ENCODE measurements at regions not wholly inside any gene's neighbourhood (a gene's known extent, or its start where the extent isn't known, plus 50 kb on each side); places are given as distances from the start of the nearest gene placed in this dataset.
"Not testable (repeated sequence)": the region's sequence is repeated elsewhere in the genome, so short reads cannot be mapped to it uniquely, and the experiment has no call there.

DNA sequence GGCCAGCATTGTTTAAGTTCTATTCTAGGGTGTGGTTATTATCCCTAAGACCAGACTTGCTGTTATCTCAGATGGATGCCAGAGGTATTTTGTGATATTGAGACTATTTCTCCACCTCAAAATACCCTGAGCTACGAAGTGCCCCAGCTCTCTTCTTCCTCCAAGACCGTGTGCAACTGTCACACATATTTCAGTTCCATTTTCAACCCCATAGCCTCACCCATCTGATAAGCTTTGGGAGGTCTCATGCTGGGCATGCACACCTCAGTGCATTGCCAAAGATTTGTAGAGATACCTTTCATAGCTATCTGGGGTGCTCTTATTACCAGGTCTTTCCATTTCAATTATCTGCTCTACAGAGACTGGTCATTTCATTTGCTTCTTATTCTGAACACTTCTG, 815.8 kb upstream of the EYS start:
- no peak for DNase-seq

DNA sequence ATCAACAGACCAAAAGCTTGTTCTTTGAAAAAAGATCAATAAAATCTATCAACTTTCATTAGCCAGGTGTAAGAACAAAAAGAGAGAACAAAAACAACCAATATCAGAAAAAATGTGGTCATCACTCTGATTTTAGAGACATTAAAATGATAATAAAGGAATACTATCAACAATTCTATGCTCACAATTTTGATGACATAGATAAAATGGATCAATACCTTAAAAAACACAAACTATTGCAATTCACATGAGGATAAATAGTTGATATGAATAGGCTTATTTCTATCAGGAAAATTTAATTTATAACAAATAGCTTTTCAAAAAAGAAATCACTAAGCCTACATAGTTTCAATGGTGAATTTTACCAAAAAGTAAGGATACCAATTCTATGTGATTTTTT, 809.4 kb upstream of the EYS start:
- no peak for DNase-seq

DNA sequence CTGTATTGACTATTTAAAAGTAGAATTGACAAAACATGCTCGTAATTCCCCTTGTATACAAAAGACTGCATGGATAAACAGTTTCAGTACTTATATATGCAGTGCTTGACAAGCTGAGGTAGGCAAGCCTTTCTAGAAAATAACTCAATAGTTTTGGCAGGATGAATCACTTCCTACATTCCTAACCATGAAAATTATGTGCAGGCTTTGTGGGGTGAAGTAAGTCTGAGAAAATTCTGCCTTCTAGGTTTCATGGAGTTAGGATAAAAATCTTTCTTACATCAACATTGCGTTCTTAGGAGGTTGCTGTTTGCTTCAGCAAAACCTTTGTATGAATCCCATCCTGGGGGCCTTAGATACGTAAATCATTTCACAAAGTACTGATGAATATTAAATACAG, 801.4 kb upstream of the EYS start:
- DNase-seq = no peak

DNA sequence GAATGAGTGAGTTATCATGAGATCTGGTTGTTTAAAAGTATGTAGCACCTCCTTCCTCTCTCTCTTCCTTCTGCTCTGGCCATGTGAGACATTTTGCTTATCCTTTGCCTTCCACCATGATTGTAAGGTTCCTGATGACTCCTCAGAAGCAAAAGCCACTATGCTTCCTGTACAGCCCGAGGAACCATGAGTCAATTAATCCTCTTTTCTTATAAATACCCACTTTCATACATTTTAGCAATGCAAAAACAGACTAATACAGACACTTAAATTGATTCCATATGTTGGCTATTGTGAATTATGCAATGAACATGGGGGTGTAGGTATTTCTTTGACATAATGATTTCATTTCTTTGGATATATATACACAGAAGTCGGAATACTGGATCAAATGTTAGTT, 792.8 kb upstream of the EYS start:
- DNase-seq = no peak

DNA sequence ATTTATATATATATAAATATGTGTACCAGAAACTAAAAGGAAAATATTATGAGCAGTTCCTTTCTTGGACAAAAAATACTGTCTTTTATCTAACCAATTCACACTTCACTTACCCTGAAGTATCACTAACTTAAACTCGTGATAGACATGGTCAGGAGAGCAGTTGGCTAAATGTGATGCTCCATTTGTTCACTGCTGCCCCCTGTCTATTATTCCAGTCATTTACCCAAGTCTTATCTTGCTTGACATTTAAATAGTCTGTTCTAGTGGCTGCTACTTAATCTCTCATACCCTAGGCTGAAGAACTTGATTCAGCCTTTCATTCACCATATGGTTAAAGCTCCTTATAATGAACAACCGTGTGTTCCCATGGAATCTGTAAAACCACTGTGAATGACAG, 789.6 kb upstream of the EYS start:
- no peak for DNase-seq

DNA sequence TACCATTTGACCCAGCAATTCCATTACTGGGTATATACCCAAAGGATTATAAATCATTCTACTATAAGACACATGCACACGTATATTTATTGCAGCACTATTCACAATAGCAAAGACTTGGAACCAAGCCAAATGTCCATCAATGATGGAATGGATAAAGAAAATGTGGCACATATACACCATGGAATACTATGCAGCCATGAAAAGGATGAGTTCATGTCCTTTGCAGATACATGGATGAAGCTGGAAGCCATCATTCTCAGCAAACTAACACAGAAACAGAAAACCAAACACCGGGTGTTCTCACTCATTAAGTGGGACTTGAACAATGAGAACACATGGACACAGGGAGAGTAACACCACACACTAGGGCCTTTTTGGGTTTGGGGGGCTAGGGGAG, 787.6 kb upstream of the EYS start:
- DNase-seq = not testable (repeated sequence)

DNA sequence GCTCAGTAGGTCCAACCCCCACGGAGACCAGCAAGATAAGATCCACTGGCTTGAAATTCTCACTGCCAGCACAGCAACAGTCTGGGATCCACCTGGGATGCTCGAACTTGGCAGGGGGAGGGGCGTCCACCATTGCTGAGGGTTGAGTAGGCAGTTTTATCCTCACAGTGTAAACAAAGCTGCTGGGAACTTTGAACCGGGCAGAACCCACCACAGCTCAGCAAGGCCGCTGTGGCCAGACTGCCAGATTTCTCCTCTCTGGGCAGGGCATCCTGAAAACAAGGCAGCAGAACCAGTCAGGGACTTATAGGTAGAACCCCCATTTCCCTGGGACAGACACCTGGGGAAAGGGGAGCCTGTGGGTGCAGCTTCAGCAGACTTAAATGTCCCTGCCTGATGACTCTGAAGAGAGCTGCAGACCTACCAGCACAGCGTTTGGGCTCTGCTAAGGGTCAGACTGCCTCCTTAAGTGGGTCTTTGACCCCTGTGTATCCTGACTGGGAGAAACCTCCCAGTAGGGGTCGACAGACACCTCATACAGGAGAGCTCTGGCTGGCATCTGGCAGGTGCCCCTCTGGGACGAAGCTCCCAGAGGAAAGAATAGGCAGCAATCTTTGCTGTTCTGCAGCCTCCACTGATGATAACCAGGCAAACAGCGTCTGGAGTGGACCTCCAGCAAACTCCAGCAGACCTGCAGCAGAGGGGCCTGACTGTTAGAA, 782.4 kb upstream of the EYS start:
- DNase-seq = no peak

DNA sequence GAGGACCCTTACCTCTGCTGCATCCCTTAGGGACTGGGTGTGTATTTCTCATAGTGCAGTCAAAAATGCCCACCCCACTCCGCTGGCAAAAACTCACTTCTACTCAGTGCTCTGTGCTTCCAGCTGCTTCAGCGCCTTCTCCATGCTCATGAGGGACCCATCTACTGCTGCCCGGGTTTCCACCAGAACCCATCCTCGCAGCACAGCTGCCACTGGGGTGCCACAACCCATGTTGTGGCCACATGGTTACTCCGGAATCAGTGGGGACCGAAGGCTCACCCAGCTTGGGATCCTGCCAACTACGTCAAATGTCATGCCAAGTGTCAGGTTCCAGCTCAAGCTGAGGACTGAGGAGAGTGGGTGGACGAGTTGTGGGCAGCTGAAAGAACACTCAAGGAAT, 774.2 kb upstream of the EYS start:
- DNase-seq = no peak

DNA sequence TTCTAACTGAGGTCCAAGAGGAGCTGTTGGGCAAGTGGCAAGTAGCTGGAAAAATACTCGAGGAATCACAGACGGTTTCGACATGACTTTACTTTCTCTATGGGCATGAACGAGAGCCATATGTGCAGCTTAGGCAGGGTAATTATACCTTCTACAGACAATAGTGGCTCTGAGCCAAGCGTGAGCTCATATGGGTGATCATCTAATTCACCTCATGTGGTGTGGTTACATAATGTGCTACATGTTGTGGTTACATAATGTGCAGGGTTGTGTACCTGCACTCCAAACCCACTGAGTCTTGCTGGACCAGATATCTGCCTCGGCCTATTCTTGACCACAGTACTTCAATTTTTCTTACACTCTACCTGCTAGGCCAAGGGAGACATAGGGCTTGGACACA, 771.7 kb upstream of the EYS start:
- DNase-seq = no peak

DNA sequence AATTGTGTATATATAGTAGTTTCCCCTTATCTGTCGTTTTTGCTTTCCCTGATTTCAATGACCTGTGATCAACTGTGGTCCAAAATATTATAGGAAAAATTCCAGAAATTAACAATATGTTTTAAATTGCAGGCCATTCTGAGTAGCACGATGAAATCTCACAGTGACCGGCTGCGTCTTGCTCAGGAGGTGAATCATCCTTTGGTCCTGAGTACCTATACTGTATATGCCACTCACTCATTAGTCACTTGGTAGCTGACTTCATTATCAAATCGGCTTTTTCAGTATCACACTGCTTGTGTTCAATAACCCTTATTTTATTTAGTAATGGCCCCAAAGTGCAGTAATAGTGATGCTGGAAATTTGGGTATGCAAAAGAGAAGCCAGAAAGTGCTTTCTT, 728.3 kb upstream of the EYS start:
- no peak for DNase-seq

DNA sequence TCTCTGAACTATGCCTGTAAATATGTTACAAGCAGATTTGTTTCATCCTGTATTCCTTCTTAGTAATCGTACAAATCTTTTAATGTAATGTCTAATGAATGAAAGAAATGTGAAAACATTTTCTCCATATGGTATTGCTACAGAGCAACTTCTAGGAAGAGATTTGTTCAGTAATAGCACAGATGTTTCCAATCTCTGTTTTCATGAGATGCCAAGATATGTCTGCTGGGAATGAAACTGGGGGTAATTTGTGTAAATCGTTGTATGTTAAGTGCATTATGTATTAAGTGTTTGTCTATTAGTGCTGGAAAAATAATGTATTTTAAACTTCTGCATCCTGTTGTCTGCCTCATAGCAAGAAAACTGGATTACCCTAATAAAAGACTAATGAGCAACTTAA, 722.2 kb upstream of the EYS start:
- DNase-seq = no peak

DNA sequence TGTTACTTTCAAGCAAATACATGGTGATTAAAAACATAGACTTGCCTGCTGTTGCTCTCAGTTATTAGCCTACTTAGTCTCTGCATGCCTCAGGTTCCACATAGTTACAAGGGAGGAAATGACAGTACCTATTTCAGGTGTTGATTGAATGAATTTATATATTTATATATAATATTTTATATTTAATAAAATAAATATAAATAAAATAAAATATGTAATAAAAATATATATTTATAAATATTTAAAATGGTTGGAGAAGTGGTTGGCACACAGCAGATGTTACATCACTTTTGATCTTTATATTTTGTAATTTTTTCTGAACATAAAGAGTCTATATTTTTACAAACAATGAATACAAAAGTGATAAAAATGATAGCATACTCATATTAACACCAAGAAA, 716.0 kb upstream of the EYS start:
- no peak for DNase-seq

DNA sequence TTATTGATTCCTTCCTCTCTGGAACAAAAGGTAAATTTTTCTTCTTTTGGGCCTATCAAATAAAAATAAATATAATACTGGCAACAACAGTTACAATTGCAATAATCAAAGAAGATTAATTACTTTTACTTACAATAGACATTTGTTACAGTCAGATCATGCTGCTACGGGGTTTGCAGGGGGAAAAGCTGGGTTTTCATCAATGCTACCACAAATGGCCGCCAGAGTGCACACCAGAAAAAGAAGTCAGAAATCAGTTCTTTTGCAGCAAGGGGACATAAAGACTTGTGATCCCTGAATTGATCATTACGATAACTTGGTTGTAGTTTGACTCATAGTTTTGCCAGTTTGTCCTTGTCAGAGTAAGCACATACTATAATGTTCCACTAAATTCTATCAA, 714.5 kb upstream of the EYS start:
- no peak for DNase-seq

DNA sequence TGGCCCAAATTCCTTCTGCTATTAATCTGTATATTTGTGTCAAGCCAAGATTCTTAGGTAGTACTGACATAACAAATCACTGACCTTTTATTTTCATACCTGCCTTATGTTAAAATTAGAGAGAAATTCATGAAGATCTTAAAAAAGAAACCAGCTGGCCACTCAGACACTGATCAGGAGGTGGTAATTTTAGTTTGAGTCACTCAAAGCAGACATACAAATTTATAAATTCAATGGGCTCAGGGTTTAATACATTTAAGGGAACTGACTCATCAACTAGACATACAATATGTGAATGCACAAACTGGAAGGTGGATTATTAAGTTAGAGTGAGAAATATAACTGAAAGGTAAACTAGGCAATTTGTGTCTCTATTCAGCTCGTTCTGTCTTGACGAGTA, 711.9 kb upstream of the EYS start:
- DNase-seq = no peak

DNA sequence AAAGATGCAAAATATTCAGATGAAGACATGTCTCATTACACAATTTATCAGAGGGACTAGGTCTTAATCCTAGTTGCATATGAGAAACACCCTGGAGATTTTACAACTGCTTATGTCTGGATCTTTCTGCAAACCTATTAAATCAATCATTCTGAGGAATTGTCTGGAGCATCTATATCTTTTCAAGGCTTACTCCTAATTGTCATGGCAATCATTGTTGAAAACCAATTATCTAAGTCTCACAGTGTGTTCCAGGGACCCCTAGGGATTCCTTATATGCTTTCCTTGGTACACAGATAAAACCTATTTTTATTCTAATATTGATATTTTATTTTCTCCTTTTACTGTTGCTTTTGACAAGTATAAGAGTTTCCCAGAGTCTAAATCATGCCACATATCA, 696.9 kb upstream of the EYS start:
- DNase-seq = no peak

DNA sequence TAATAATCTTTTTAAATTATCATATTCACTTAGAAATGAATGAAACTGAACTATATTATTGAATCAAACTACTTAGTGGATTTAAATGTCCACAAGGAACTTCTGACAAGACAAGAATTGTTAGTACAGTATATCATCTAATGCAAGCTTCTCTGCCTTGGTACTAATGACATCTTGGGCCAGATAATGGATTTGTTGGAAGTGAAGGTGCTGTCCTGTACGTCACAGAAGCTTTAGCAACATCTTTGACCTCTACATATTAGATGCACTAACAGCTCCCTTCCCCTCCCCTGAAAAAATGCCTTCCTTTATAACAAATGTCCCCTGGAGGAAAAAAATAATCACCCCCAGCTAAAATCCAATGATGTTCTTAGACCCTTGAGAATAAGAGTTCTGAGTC, 695.8 kb upstream of the EYS start:
- no peak for DNase-seq

DNA sequence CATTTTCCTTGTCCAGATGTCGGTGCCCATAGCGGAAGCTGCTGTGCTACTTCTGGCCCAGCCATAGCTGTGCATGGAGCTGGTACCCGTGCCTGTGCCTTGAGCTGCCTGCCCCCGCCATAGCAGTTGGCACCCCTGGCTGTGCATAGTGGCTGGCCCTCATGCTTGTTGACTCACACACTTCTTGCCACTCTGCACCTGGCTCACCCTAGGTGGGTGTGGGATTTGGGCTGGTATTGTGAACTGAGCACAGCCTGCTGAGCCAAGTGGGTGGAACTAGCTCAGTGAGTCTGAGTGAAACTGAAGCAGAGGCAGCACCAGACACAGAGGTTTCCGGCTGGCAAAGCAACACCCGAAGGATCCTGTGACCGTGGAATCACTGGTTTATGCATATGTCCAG, 689.5 kb upstream of the EYS start:
- no peak for DNase-seq

DNA sequence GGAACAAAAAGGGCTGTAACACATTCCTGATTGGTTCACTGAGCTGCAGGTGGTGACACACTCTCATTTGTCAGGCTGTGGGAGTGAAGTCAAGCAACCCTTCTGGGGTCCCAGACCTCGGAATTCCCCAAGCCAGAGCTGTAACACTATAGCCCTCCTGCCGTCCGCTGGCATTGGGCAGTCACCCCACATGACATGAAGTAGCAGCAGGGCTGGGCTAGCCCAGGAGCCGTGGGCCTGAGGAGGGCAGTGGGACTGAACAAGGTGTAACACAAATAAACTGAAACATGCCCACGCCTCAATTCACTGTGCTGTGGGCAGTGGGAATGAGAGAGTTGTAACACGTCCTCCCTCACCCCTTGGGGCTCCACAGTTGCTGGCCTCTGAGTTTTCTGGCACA, 689.1 kb upstream of the EYS start:
- no peak for DNase-seq

DNA sequence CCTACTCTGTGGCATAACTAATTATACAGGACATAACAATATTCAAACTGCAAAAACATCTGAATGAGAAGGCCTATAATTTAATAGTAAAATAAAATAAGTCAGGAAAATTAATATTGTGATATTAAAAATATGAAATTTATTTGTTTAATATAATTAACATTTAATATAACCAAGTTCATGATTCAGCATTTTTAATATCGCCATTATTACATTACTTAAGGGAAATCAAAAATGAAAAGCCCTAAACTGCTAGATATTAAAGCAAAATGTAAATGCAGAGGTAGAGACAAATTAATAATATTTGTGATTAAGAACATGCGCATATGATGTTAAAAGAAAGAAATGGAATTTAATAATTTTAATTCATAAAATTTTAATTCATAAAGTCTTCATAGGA, 683.4 kb upstream of the EYS start:
- DNase-seq = no peak

DNA sequence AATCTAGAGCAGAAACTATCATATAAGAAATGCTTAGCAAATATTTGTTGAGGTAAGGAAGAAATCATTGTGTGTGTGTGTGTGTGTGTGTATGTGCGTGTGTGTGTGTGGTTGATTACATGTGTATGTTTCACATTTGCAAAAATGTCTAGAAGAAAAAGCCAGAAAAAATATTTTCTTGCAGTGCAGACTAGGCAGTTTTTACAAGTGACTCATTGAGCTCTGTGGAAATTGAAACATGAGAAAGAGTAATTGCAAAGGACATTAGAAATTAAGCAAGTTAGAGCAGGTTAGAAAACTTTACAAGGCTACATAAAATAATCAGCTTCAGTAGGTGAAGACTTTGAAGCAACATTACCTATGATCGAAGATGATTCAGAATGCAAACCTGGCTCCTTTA, 669.0 kb upstream of the EYS start:
- no peak for DNase-seq

DNA sequence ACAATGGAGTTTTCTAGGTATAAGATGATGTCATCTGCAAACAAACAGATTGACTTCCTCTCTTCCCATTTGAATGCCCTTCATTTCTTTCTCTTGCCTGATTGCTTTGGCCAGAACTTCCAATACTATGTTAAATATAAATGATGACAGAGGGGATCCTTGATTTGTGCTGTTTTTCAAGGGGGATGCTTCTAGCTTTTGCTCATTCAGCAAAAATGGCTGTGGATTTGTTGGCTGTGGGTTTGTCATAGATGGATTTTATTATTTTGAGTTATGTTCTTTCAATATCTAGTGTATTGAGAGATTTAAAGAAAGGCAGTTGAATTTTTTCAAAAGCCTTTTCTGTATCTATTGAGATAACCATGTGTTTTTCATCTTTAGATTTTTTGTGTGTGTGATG, 662.4 kb upstream of the EYS start:
- DNase-seq = no peak

DNA sequence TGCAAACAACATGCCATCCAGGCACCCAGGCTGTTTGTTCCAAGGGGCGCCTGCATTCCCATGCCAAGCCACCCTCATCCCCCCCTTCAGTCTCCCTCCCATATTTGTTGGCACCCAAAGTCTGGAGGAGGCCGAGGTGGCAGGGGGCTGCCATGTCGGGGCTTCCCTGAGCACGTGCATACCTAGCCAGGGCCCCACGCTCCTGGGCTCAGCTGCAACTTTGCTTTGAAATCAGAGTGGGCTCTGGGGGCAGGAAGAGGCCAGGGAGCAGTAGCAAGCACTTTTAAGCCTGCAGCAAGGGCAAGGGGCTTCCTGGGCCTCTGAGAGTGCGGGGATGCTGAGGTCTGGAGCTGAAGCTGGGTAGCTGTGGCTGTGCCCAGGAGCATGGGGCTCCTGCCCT, 655.9 kb upstream of the EYS start:
- no peak for DNase-seq

DNA sequence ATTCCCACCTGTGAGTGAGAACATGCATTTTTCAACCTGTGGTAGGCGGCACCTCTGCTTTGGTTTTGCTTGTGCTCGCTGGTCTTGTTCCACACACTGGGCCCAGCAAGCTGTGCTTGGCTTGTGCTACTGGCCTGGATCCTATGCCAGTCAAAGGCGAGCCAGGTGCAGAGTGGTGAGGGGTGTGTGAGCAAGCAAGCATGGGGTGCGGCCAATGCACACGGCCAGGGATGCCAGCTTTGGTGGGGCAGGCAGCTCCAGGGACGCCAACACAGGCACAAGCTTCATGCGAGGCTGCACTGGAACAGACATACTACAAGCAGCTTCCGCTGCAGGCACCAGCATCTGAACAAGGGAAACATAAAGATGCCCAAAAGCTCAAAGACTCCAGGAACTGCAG, 654.9 kb upstream of the EYS start:
- DNase-seq = no peak

DNA sequence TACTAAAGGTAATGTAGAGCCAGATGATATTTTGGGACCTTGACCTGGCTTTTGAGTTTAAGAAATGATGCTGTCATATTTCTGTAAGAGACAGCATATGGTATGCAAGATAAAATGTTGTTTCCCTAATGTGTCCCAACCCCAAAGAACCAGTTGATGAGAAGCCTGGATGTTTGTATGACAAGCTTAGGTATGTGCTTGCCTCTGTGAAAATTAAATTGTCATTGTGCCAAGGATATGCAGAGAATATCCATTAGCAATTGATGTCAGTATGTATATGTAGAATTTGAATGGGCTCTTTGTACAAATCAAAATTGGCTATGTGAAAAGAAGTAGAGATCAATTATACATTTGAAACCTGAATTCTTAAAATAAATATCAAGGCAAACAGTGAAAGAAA, 650.8 kb upstream of the EYS start:
- DNase-seq = no peak

DNA sequence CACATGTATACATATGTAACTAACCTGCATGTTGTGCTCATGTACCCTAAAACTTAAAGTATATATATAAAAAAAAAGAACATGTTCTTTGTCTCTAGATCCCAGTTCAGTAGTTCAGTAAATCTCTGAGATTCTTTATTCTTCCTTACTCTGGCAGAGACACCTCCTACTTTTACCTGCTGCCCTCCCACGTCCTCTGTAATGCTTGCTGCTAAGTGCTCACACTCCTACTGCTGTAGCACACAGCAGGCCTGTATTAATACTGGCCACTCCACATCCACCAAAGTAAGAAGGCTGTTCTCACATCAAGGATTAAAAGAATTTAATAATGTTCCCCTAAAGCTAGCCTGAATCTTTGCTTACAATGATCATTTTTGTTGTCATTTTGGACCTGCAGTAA, 648.4 kb upstream of the EYS start:
- no peak for DNase-seq

DNA sequence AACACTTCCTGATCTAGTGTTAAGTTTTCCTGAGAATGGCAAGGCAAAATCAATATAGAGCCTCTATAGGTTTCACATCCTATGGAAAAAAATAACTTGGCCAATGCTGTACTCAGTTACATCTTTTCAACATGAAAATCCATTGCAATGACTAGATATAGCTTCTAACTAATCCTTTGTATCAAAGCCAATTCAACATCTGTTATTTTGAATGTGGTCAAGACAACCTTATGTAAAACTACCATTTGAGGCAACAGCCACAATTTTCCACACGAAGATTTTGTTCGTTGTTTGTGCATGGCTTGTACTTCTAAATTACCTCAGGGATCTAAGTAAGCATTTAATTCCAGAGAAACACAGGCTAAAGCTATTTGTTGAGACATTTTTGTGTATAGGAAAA, 637.8 kb upstream of the EYS start:
- no peak for DNase-seq
